ENCODE measurements at regions not wholly inside any gene's neighbourhood (a gene's known extent, or its start where the extent isn't known, plus 50 kb on each side); places are given as distances from the start of the nearest gene placed in this dataset.

DNA sequence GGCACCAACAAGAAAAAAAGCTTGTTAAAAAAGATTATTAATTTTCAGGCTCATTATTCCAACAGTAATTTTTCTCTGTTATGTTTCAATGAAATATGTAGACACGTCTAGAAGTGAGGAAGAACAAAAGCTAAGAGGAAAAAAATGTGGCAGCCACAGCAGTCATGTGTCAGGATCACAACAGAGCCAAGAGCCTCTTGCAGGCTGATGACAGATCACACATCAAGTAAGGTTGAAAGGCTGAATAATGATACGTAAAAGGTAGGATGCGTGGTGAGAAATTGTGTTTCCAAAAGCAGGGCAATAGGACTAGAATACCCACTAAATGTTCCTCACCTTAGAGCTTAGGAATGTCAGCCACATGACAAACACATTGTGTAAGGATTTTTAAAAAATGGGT lies 124.8 kb downstream of the HTR1A start:
- DNase-seq = no peak
- Mint-ChIP-seq H3K27me3 (ENCODE audit: insufficient read depth) (no peaks in the 10 kb centered on the region), H3K9me3 (peaks cover 49% of the 10 kb centered on the region), H3K27ac (no peak overlapping the region), H3K4me1 (ENCODE audit: low read depth) (no peaks in the 10 kb centered on the region), H3K4me3 (no peak overlapping the region), H3K36me3 (ENCODE audit: low read depth) (no peaks in the 10 kb centered on the region)
- TF ChIP-seq, protein P1, sequence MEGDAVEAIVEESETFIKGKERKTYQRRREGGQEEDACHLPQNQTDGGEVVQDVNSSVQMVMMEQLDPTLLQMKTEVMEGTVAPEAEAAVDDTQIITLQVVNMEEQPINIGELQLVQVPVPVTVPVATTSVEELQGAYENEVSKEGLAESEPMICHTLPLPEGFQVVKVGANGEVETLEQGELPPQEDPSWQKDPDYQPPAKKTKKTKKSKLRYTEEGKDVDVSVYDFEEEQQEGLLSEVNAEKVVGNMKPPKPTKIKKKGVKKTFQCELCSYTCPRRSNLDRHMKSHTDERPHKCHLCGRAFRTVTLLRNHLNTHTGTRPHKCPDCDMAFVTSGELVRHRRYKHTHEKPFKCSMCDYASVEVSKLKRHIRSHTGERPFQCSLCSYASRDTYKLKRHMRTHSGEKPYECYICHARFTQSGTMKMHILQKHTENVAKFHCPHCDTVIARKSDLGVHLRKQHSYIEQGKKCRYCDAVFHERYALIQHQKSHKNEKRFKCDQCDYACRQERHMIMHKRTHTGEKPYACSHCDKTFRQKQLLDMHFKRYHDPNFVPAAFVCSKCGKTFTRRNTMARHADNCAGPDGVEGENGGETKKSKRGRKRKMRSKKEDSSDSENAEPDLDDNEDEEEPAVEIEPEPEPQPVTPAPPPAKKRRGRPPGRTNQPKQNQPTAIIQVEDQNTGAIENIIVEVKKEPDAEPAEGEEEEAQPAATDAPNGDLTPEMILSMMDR (IDR thresholded peaks at IDR 0.05) = no peak

DNA sequence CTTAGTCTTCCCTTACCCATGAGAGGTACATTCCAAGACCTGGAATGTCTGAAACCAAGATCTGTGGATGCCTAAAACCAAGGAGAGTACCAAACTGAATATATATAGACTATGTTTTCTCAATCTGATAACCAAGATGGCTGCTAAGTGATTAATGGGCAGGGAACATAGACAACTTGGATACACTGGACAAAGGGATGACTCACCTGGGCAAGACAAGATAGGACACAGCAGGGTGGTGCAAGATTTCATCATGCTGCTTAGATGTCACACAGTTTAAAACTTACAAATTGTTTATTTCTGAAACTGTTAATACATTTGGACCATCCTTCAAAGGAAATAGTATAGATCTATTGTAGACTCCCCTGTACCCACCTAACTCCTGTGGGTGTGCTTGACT lies 130.9 kb downstream of the HTR1A start:
- Mint-ChIP-seq H3K27ac (no peak overlapping the region), H3K9me3 (peaks cover 31% of the 10 kb centered on the region), H3K4me1 (ENCODE audit: low read depth) (no peaks in the 10 kb centered on the region), H3K4me3 (no peak overlapping the region), H3K27me3 (ENCODE audit: insufficient read depth) (peaks cover 2% of the 10 kb centered on the region), H3K36me3 (ENCODE audit: low read depth) (no peaks in the 10 kb centered on the region)
- DNase-seq = no peak
- TF ChIP-seq, protein P1 (IDR thresholded peaks at IDR 0.05) = no peak

DNA sequence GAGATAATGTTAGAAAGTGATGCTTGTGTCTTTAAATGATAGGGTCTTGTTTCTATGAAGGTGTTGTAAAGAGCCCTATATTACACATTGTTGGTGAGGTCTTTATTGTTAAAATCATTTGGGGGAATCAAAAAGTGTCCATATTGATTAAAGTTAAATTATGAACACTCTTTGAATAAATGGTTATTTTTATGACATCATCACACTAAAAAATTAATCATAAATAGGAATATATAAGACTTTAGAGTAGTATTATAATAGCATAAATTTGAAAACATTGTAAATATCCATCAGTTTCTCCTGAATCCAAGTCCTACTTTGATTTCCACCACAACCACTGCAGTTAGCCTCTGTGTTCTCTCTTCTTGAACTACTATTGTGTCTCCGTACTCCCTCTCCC lies 136.3 kb downstream of the HTR1A start:
- Mint-ChIP-seq H3K27ac (no peak overlapping the region), H3K4me1 (ENCODE audit: low read depth) (no peaks in the 10 kb centered on the region), H3K4me3 (no peak overlapping the region), H3K36me3 (ENCODE audit: low read depth) (no peaks in the 10 kb centered on the region), H3K9me3 (peaks cover 16% of the 10 kb centered on the region), H3K27me3 (ENCODE audit: insufficient read depth) (peaks cover 2% of the 10 kb centered on the region)
- TF ChIP-seq, protein P1 (IDR thresholded peaks at IDR 0.05) = no peak
- DNase-seq = no peak

DNA sequence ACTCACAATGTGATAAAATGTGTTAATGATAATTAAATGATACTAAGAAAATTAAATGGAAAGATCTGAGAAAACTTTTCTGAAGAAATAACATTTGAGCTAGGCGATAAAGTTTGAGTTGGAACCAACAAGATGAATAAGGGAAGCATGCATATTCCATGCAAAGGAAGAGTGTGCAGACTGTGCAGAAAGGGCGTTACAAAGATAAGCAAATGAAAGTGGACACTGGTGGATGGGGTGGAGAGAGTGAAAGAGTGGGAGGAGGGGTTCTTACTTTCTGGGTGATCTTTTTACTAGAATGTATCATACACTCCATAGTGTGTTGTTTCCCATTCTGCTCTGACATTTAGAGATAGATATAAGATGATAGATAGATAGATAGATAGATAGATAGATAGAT lies 138.7 kb downstream of the HTR1A start:
- no peak for DNase-seq
- Mint-ChIP-seq H3K4me1 (ENCODE audit: low read depth) (no peaks in the 10 kb centered on the region), H3K27ac (no peak overlapping the region), H3K36me3 (ENCODE audit: low read depth) (no peaks in the 10 kb centered on the region), H3K4me3 (no peak overlapping the region), H3K27me3 (ENCODE audit: insufficient read depth) (peaks cover 1% of the 10 kb centered on the region; the same call in 1 of the 2 replicates), H3K9me3 (peaks cover 21% of the 10 kb centered on the region)
- TF ChIP-seq, protein P1 (IDR thresholded peaks at IDR 0.05) = no peak

DNA sequence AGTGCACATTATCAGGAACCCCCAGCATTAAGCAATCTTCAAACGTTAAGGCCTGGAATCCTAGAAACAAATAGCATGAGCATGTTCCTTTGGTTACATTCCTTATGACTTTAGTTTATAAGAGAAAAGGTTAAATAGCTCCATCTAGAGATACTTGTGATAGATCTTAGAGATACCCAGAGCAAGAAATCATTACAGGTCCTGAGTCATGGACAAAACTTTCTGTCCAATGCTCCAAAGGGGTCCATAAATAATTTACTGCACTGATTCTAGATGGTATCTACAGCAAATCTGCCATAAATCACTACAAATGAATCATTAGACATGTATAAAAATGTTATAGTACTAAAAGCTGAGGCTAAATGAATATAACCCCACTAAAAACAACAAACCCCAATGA lies 139.6 kb downstream of the HTR1A start:
- no peak for DNase-seq
- Mint-ChIP-seq H3K27ac (no peak overlapping the region), H3K4me3 (no peak overlapping the region), H3K9me3 (peaks cover 22% of the 10 kb centered on the region), H3K27me3 (ENCODE audit: insufficient read depth) (peaks cover 1% of the 10 kb centered on the region; the same call in 1 of the 2 replicates), H3K4me1 (ENCODE audit: low read depth) (no peaks in the 10 kb centered on the region), H3K36me3 (ENCODE audit: low read depth) (no peaks in the 10 kb centered on the region)
- TF ChIP-seq, protein P1 (IDR thresholded peaks at IDR 0.05) = no peak

DNA sequence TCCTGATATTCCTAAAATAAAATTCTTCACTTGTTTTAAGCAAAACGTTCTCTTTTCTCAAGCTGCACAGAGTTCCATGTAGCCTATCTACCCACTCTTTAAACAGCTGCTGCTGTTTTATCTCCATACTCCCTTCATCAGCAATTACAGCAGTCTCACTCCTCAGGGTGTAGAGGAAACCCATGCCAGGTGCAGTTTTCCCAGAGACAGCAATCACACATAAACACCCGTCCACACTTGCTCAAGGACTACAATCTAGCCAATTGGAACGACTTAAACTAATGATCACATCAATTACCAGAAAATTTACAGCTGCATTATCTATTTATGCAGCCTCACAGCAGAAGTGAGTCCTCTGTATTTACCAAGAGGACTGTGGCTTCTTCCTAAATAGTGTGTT lies 141.7 kb downstream of the HTR1A start:
- no peaks in the 10 kb centered on the region for H3K36me3 Mint-ChIP-seq (ENCODE audit: low read depth)
- TF ChIP-seq, protein P1 (IDR thresholded peaks at IDR 0.05) = no peak

More for the DNA sequence above, 141.7 kb downstream of the HTR1A start:
- DNase-seq = no peak
- Mint-ChIP-seq H3K4me3 (no peak overlapping the region), H3K27me3 (ENCODE audit: insufficient read depth) (no peaks in the 10 kb centered on the region), H3K4me1 (ENCODE audit: low read depth) (no peaks in the 10 kb centered on the region), H3K9me3 (peaks cover 26% of the 10 kb centered on the region), H3K27ac (no peak overlapping the region)
